GM12878 (cell line): ENCODE measurements at regions not wholly inside any gene's neighbourhood (a gene's known extent, or its start where the extent isn't known, plus 50 kb on each side); places are given as distances from the start of the nearest gene placed in this dataset.

Source experiments
- CEBPZ ChIP-seq: fragments of 150-350 bp; IDR thresholded peaks from 2 replicates; pipeline ENCODE4 v1.6.1; 2016; ENCODE audit warnings: low read depth, low read length
- CTCF ChIP-seq, 3 experiments: IDR thresholded peaks in 2 of 3; conservative IDR thresholded peaks in 1 of 3; 2 replicates each; pipeline ENCODE4 v1.5.1; 2011; ENCODE audit warnings: low read depth in 3 of 3, low read length in 3 of 3, mild to moderate bottlenecking in 3 of 3, control low read depth in 2 of 3, moderate library complexity in 2 of 3, inconsistent platforms in 1 of 3, mixed read lengths in 1 of 3; ENCODE audit not compliant: control insufficient read depth in 2 of 3, insufficient read depth in 1 of 3; ENCODE audit errors: extremely low read depth in 1 of 3
- GABPA ChIP-seq: IDR thresholded peaks from 2 replicates; pipeline ENCODE4 v1.6.1; 2014; ENCODE audit warnings: antibody characterized with exemption, low read depth, mild to moderate bottlenecking, inconsistent platforms
- TCF3 ChIP-seq: IDR thresholded peaks from 2 replicates; pipeline ENCODE4 v1.6.1; 2012; ENCODE audit warnings: low read depth, mild to moderate bottlenecking, low read length, borderline replicate concordance; ENCODE audit not compliant: insufficient read depth
- ZNF687 ChIP-seq: fragments of 450-650 bp; IDR thresholded peaks from 2 replicates; pipeline ENCODE4 v1.6.1; 2017; ENCODE audit warnings: mild to moderate bottlenecking, moderate library complexity

GRCh38 chr10:107653832-107654287 is 489.4 kb upstream of the SORCS1 start:
- TF ChIP-seq CTCF (IDR thresholded peaks at IDR 0.05 in 2 of 3, conservative IDR thresholded peaks at IDR 0.05 in 1 of 3; ENCODE audit: control insufficient read depth in 2 of 3, extremely low read depth in 1 of 3, insufficient read depth in 1 of 3, low read depth in 3 of 3, low read length in 3 of 3) (no peak), GABPA (no peak), TCF3 (no peak), ZNF687 (peak; percentile 54), CEBPZ (no peak)
